NCI-H2196 (cell line): ENCODE measurements at regions not wholly inside any gene's neighbourhood (a gene's known extent, or its start where the extent isn't known, plus 50 kb on each side); places are given as distances from the start of the nearest gene placed in this dataset.

ENCODE experiments used
- DNase-seq: peaks from one replicate; lab custom pipeline; 2025; ENCODE audit not compliant: unreplicated experiment; lab: John Stamatoyannopoulos, UW

DNA sequence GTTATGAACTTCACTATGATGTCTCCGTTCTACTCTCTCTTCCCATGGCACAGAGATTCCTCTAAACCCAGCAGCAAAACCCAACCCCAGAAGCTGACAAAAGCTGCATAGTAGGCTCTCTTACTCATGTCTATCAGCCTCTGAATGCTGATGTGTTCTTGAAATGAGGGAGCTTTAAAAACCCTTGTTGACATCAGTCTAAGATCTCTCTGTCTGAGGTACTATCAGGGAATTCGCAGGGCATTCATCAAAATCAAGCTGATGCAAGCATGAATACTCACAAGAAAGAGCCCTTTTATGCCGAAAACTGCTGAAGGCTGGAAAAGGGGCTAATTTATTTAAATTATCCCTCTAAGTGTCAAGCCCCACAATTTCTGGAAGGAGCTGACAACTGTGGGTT is 710.6 kb upstream of the FANCL start:
- no peak for DNase-seq

DNA sequence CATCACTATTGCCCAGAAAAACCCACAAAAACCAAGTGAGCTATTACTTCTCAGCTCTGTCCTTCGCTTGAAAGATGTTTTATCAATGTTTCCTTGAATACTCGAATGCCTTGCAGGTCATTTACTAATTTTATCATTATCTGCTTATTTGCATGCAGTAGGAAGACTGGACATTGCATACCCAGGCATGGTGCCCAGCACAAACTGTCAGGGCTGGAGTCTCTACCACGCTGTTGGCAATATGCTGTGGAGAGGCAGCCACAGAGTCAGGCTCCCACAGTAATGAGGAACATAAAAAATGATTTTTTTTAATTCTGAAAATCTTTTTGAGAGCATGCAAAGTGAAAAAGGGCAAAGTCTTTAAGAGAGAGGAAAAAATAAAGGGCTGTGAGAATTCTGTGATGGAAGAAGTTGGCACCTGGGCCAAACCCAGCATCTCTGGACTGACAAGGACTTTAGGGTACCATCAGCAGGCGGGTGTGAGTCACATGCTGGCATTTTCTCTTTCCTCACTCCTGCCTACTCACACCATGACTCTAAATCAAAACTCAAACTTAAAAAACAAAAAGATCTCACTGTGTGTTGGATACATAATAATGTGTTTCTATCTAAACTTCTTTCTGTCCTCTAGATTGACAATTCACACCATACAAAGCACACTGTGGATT is 709.8 kb upstream of the FANCL start:
- DNase-seq, result no peak

DNA sequence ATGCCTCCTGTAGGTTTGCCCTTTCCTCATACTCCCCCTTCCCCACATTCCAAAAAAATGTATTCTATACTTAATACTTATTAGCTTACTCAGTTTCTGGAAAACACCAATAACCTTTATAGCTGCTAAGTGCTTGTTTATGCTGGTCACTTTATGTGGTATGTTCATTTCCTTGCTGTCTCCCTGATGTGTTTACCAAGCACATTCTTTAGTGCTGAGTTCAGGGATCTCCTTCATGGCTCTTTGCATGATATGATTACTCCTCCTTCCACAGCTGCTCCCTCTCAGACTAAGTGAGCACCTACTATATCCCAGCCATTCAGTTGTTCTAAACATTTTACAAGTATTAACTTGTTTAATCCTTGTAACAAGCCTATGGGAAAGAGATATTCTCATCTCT is 698.3 kb upstream of the FANCL start:
- no peak for DNase-seq

DNA sequence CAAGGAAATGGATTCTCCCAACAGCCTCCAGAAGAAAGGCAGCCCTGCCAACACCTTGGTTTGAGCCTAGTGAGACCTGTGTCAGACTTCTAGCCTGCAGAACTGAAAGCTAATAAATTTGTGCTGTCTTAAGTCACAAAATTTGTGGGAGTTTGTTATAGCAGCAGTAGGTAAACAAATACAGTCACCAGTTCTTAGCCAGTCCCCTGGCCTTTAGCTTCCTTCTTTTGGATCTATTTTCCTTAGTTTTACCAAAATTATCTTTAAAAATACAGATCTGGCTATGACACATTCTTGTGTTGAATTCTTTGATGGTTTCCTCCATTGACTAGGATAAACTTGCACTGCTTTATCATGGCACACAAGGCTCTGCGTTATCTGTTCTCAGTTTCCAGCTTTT is 697.9 kb upstream of the FANCL start:
- DNase-seq, result no peak

DNA sequence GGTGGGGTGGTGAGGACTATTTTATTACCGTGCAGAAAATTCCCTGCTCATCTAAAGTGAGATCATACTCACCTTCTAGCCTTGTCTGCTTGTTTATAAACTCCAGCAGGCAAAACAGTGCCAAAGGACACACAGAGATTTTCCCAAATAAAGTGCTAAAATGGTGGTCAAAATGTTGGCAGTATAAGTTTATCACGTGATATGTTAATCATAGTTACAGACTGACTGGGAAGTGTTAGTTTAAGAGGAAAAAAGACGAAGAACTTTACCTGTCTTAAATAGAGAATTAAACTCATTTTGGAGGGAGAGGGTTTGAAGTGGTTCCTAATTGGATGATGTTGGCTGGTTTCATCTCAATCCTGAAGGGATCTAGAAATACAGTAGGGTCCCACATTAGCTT is 691.7 kb upstream of the FANCL start:
- DNase-seq, result no peak

DNA sequence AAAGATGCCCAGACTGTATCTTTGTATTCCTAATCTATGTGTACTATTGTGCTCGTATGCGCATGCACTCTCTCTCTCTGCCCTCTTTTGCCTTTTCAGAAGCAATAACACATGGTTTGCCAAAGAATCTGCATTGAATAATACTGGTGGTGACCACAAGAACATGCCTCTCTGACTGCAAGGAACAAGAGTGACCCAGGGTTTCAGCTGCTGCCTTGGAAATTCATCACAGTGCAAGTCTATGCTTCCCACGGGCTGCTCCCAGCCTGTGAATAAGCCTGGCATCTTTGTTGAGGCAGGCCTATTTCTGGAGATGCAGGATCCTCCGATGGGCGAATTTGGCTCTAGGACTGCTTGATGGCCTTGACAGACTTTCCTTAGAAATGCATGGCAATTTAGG is 689.4 kb upstream of the FANCL start:
- DNase-seq, result no peak

DNA sequence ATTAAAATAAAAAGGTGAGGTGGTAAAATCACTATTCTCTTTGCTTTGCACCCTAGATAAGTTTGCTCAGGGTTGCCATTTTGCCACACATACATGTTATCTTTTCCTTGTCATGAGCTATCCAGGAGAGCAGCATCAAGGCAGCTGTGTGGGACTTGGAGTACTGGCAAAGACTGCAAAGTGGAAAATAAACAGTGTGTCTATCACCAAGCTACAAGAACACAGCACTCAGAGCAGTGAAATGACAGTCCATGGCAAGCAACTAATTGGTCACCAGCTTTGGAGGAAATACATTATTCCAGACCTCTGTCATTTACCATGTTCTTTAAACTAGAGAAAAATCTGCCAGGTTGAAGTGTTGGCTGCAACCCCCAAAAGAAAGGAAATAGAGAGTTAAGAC is 687.8 kb upstream of the FANCL start:
- no peak for DNase-seq

DNA sequence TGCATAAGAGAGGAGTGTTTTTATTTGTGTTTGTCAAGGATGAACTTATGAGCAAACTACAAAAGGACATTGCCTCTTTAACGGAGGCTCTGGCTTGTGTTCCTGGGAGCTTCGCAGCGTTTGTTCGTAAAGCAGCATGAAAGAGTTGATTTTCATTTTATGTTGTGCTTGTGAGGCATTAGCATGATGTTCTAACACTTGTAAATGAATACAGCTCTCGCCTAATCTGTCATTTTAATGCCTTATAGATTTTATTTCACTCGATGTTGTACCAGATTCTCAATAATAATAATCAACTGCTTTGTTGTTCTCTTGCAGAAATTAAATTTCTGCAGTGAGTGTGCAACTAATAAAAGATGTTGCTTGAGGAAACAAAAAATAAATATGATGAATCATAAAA is 687.3 kb upstream of the FANCL start:
- no peak for DNase-seq

DNA sequence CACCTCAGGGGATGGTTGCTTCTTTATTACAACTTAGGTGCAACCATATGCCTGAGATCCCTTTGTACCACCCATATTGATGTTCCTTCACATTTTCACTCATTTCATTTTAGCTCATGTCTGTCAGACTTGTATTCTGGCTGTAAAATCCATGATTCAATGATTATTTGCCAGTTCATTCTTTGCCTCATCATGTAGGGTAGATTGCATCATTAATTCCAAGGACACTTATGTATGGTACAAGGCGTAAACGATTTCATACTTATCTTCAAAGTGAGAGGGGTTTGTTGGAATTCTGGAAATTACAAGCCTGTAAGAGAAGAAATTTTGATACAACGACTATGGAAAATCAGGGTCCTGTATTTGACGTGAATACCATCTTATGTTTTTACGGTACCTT is 685.0 kb upstream of the FANCL start:
- no peak for DNase-seq

DNA sequence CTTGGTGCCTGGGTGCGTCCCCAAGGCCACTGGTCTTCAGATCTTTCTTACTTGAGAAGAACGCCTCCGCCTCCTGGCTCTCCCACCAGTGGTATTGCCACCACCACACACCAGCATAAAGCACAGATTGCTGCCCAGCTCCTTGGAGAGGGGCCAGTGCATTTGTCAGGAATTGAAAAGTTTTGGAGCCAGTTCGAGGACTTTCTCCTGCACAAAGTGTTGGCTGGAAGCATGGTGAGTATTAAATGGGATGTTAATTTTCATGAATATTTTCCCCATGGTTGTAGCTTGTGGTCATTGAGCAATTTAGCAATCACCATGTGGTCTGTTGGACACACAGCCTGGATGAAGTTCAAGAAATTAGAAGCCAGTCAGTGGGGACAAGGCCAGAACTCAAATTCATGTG is 684.6 kb upstream of the FANCL start:
- no peak for DNase-seq

DNA sequence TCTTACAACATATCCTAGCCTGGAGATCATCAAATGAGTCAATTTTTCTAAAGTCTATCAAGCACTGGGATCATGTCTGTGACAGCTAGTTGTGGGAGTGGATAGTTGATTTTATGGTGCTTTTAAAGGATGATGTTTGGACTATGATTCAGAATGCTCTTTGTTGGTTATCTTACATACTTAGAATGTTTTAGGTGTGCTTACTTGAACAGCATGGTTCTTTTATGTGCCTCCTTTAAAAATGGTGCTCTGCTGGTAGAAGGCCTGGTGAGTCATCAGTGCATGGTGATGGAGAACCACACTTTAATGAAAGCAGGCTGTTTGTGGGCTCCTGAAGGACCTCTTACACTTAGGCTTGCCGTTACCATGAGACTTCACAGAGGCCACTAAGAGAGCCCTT is 682.7 kb upstream of the FANCL start:
- no peak for DNase-seq

DNA sequence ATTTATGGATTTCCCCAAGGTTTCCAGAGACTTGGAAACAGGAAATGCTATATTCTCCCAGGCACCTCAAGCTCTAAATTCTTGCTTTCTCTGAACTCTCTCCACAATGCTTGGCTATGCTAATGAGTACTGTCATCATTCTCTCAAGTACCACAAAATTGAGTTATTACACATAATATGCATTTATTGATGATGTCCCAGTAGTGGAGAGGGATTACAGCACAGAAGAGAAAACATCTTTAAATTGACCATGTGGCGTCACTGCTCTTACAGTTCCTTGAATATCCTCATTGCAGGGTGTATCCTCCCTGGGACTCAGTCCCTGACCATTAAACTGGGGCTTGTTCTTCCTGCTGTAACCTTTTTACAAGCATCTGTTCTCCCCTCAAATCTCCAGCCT is 681.1 kb upstream of the FANCL start:
- no peak for DNase-seq

DNA sequence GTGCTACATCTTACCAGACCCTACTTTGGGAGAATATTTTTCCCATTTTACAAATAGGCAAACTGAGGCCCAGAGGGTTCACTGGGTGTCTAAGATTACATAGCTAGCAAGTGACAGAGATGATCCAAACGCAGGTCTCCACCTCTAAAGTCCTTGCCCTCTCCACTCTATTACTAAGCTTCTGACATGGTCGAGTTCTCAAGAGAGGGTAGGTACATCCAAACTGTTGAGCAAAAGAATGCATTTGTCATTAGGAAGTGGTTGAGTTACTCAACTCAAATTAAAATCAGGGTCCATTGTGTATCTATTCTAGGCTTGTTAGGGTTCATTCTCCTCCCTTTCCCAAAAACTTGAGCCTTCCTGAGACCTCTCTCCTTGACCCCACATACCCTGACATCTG is 680.6 kb upstream of the FANCL start:
- no peak for DNase-seq

DNA sequence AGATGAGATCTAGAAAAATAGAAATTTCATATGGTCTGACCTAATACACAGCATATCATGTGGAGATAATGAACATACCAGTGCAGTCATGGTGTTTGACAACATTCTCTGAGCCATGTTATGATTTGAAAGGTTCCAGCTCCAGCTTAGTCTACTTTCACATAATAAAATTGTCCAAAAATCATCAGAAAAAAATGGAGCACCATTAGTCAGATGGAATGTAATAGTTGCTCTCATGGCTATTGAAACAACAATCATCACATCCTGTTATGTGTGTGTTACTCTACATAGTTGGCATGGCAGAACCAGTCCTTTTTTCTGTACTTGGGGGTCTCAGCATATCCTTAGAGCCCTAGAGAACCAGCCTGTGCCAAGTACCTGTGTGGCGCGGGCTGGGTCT is 678.9 kb upstream of the FANCL start:
- DNase-seq, result no peak

DNA sequence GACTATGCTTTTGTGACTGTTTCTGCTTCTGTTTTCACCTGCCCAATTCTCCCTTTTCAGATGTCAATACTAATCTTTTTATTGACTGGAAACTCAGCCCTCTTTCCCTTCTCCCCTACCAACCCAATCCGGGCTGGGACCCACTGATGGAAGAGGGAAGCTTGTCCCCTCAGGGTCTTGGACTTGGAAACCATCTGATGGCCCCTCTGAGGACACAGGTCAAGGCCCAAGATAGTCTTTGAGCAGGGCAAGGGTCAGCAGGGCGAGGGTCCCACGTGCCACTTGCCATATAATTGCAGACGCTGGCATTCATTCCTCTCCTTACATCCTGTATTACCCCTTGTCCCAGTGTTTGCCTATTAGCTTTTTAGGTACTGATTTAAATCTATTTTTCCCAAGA is 678.2 kb upstream of the FANCL start:
- DNase-seq, result no peak

DNA sequence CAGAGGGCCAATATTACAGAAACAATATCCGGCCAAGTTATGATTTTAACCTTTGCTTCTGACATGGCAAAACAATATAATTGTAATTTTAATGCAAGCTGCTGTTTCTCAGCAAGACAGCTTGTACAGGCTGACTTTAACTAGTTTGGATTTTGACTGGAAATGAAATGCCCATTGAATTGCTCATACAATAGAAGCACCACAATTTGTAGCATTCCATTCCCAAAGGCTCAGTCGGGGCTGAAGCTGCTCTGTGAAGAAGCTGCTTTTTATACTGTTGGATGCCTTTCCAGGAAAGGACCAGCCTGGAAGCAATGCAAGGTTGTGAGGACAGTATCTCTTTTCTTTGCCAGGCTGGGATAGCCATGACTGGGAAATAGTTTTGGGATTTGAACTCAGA is 677.0 kb upstream of the FANCL start:
- no peak for DNase-seq

DNA sequence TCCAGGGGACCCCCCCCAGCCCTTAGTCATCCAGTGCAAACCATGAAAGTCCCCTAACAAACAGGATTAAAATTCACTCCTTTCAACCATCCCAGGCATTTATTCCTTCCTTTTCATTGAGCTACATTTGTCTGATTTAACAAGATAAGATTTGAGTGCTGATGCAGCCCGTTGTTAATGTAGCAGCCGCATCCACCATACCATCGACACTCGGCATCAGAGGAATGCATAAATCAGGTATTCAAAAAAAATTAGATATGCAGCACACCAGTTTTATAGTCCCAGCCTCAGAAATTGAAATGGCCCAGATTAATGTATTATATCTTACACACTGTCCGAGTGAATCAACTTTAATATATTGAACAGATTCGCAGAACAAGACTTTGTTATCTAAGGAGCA is 676.5 kb upstream of the FANCL start:
- no peak for DNase-seq

DNA sequence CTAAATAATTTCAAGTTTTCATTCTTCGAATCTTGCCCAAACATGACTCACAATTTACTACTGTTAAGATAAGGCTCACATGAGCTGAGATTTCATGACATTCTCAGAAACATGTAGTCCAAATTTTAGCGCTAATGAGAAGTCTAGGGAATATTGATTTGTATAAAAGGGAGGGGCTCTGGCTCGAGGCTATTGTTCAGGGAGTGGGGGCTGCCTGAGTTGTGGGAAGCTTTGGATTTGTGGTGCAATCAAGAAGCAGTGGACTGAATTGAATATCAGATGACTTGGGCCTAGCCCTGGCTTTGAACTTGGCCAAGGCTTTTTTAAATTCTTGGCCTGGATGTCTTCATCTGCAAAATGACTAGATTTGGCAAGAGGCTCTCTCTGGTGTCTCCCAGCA is 674.9 kb upstream of the FANCL start:
- no peak for DNase-seq

DNA sequence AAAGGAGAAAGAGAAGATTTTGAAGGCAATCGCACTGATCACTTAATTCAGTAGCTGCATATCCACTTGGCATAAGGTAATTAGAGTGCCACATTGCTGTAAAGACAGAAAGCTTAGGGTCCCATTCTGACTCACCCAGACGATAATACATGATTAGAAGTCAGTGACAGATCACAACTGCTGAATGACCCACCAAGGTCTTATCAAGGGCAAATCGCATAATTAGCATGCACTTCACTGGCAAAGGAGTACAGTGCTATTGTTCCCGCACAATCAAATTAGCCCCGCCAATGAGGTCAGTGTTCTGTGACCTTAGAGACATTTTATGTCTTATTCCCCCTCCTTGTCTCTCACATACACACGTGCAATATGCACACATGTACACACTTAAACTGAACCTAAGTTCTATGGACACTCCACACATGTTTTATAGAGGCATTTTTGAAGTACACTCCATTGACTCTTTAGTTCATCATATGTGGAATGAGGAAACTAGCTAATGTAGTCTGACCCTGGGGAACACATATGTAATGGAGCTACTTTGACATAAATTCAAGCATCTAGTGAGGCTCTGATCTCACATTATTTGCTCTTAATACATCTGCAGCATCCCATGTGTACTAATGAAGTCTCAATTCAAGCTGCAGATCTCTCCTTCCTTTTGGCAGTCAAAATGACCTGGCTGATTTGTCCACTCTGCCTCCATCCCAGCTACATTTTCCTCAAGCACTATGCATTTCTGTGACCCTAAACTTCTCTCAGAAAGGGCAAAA is 673.8 kb upstream of the FANCL start:
- DNase-seq, result no peak

DNA sequence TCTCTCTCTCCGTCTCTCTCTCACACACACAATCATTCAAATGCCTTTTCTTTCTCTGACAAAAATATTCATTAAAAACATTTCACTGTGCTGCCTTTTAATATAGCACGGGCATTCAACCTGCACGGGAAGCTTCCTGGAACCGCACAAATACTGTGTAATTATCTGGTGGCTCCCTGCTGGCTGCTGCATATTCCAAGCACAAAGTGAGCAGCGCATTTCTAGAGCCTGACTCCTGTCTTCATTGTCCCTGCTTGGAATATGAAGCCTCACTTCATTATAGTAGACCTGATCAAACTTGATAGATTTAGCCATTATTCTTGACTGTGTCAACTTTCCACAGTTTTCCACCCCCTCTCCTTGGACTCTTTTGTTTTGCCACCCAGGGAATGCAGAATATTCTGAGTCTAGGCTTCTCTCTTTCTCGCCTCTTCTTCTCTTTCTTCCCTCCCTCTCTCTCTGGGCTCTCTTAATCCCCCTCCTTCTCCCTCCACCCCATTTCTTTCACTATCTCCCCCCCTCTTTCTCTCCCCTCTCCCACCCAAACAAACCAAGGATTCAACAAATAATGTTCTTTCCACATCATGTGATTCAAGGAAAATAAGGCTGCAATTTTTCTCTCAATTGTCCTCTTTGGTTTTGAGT is 672.1 kb upstream of the FANCL start:
- no peak for DNase-seq

DNA sequence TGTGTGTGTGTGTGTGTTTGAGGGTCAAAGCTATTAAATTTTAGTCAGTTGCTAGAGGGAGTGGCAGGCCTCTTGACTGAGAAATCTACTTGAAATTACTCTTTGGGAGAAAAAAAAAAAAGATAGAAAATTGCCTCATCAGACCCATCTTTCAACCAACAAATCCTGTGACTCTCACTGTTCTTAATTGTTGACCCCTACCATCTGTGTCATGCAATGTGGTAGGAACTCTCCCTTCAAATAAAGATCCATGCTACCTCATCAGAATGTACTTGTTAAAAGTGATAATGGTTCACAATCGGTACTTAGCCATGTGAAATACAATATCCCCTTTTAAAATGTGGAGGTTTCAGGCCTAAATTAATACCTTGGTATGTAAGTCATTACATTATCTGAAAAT is 670.8 kb upstream of the FANCL start:
- no peak for DNase-seq

DNA sequence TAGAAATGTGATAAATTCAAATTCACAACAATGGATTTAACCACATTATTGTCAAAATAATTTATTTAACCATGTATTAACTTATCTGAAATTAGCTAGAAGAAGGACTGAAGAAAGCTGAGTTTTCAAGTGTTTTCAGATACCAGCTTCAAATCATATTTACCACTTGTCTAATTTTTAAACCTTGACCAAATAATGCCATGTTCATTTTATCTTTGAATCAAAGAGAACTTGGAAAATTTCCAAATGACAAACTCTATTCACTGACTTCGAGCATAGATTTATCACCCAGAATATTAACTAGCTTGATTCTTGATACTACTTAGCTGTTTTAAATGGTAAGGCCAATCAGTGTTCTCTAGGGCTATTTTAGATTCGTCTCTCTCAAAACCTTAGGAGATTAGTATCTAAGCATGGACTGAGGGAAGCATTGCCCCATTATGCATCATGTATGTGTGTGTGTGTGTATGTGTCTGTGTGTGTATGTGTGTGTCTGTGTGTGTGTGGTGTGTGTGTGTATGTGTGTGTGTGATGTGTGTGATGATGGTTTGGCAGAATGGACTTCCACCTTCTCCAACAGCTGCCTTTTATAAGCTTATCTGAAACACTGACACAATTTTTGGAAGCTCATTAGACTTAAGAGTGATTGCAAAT is 667.5 kb upstream of the FANCL start:
- no peak for DNase-seq
